NAMALWA (cell line): ENCODE measurements at regions not wholly inside any gene's neighbourhood (a gene's known extent, or its start where the extent isn't known, plus 50 kb on each side); places are given as distances from the start of the nearest gene placed in this dataset.
"Not testable (repeated sequence)": the region's sequence is repeated elsewhere in the genome, so short reads cannot be mapped to it uniquely, and the experiment has no call there.

Experiments used
- DNase-seq: peaks from one replicate; pipeline ENCODE4 v3.0.0-alpha.2; 2015; ENCODE audit warnings: low spot score

- no peak for DNase-seq
These were observed 368.4 kb downstream of the IRX2 start for GRCh38 chr5:2382776-2383697.

GRCh38 chr5:2381861-2382260, 369.6 kb downstream of the IRX2 start:
- DNase-seq: no peak

- no peak for DNase-seq
These were observed 370.4 kb downstream of the IRX2 start for GRCh38 chr5:2381070-2381469.

- no peak for DNase-seq
These were observed 372.5 kb downstream of the IRX2 start for GRCh38 chr5:2378976-2379375.

- DNase-seq: no peak
These were observed 373.4 kb downstream of the IRX2 start for GRCh38 chr5:2378108-2378507.

- DNase-seq: no peak
These were observed 375.0 kb downstream of the IRX2 start for GRCh38 chr5:2376486-2376885.

GRCh38 chr5:2375757-2376250, 375.7 kb downstream of the IRX2 start:
- no peak for DNase-seq

GRCh38 chr5:2375291-2375690, 376.2 kb downstream of the IRX2 start:
- no peak for DNase-seq

GRCh38 chr5:2374703-2375102, 376.8 kb downstream of the IRX2 start:
- no peak for DNase-seq

GRCh38 chr5:2373631-2374030, 377.8 kb downstream of the IRX2 start:
- DNase-seq: no peak

GRCh38 chr5:2371419-2371710, 380.1 kb downstream of the IRX2 start:
- no peak for DNase-seq

GRCh38 chr5:2370626-2371418, 380.7 kb downstream of the IRX2 start:
- no peak for DNase-seq

GRCh38 chr5:2369178-2369577, 382.3 kb downstream of the IRX2 start:
- DNase-seq: no peak

GRCh38 chr5:2366816-2367215, 384.7 kb downstream of the IRX2 start:
- DNase-seq: no peak

GRCh38 chr5:2357309-2357708, 394.2 kb downstream of the IRX2 start:
- no peak for DNase-seq

- DNase-seq: no peak
These were observed 395.6 kb downstream of the IRX2 start for GRCh38 chr5:2355859-2356258.

GRCh38 chr5:2353871-2354440, 397.5 kb downstream of the IRX2 start:
- no peak for DNase-seq

GRCh38 chr5:2353211-2353610, 398.3 kb downstream of the IRX2 start:
- DNase-seq: no peak

GRCh38 chr5:2352101-2352861, 399.2 kb downstream of the IRX2 start:
- DNase-seq: no peak

- not testable (repeated sequence) for DNase-seq
These were observed 401.7 kb downstream of the IRX2 start for GRCh38 chr5:2349768-2350167.

- no peak for DNase-seq
These were observed 412.8 kb downstream of the IRX2 start for GRCh38 chr5:2338686-2339085.
